IMR-90 (cell line): ENCODE measurements at regions not wholly inside any gene's neighbourhood (a gene's known extent, or its start where the extent isn't known, plus 50 kb on each side); places are given as distances from the start of the nearest gene placed in this dataset.

Experiments used
- CTCF ChIP-seq: conservative IDR thresholded peaks from 2 replicates; pipeline ENCODE4 v1.5.1; 2012; ENCODE audit warnings: mild to moderate bottlenecking, low read depth, low read length, improper control_type of control experiment
- ELK1 ChIP-seq: fragments of 150-350 bp; IDR thresholded peaks from 2 replicates; pipeline ENCODE4 v1.6.1; 2016; ENCODE audit warnings: low read depth, mild to moderate bottlenecking, low read length, moderate library complexity, borderline replicate concordance
- FOS ChIP-seq: fragments of 150-350 bp; IDR thresholded peaks from 2 replicates; pipeline ENCODE4 v1.6.1; 2016; ENCODE audit warnings: low read depth, low read length
- MXI1 ChIP-seq: IDR thresholded peaks from 2 replicates; pipeline ENCODE4 v1.6.1; 2012; ENCODE audit warnings: low read depth, mild to moderate bottlenecking, low read length, moderate library complexity, borderline replicate concordance
- POLR2A ChIP-seq: IDR thresholded peaks from 2 replicates; pipeline ENCODE4 v1.6.1; 2012; ENCODE audit warnings: mild to moderate bottlenecking, low read depth, low read length
- RAD21 ChIP-seq: IDR thresholded peaks from 2 replicates; pipeline ENCODE4 v1.6.1; 2012; ENCODE audit warnings: low read length, improper control_type of control experiment
- RFX5 ChIP-seq: IDR thresholded peaks from 2 replicates; pipeline ENCODE4 v1.8.0; 2012; ENCODE audit warnings: low read depth, mild to moderate bottlenecking, low read length, moderate library complexity

GRCh38 chr13:69618393-69618792 lies 489.2 kb upstream of the ATXN8OS start:
- TF ChIP-seq POLR2A = no peak
- no peak for TF ChIP-seq MXI1
- no peak for TF ChIP-seq CTCF
- TF ChIP-seq ELK1 = no peak
- no peak for TF ChIP-seq FOS
- TF ChIP-seq RAD21 = no peak
- no peak for TF ChIP-seq RFX5
